Keratinocyte (primary cell): ENCODE measurements at regions not wholly inside any gene's neighbourhood (a gene's known extent, or its start where the extent isn't known, plus 50 kb on each side); places are given as distances from the start of the nearest gene placed in this dataset.

Source experiments
- CTCF ChIP-seq, 3 experiments: IDR thresholded peaks in 1 of 3; conservative IDR thresholded peaks in 1 of 3; optimal IDR thresholded peaks in 1 of 3; 2 replicates in 2 of 3; 3 replicates in 1 of 3; pipeline versions ENCODE3 to v1.5.1; 2011; ENCODE audit warnings: low read length in 3 of 3, mild to moderate bottlenecking in 3 of 3, moderate library complexity in 2 of 3, control low read depth in 1 of 3, inconsistent platforms in 1 of 3; ENCODE audit not compliant: insufficient read depth in 2 of 3; ENCODE audit errors: extremely low read depth in 1 of 3
- EZH2 ChIP-seq: IDR thresholded peaks from one replicate; pipeline ENCODE4 v1.6.1; 2012; ENCODE audit warnings: inconsistent platforms, mild to moderate bottlenecking, low read length, moderate library complexity

- no peak for TF ChIP-seq EZH2
- TF ChIP-seq CTCF (optimal IDR thresholded peaks at IDR 0.05 in 1 of 3, IDR thresholded peaks at IDR 0.05 in 1 of 3, conservative IDR thresholded peaks at IDR 0.05 in 1 of 3; ENCODE audit: extremely low read depth in 1 of 3, insufficient read depth in 2 of 3, low read length in 3 of 3) = no peak
Observed at GRCh38 chr20:11053310-11053709, 379.5 kb upstream of the JAG1 start.
